Left ventricle myocardium inferior (tissue), 1 donor: ENCODE measurements at regions not wholly inside any gene's neighbourhood (a gene's known extent, or its start where the extent isn't known, plus 50 kb on each side); places are given as distances from the start of the nearest gene placed in this dataset.

Source experiments
- DNase-seq: peaks from one replicate; pipeline ENCODE4 v3.0.0-alpha.2; 2020
- H3K27ac ChIP-seq: fragments of 200-600 bp; replicated peaks from 2 replicates; pipeline ENCODE4 v1.8.0; 2021
- H3K27me3 ChIP-seq: fragments of 200-600 bp; 2 replicates; pipeline ENCODE4 v1.8.0; 2021; ENCODE audit warnings: low read depth
- H3K36me3 ChIP-seq: fragments of 200-600 bp; 2 replicates; pipeline ENCODE4 v1.8.0; 2021
- H3K4me1 ChIP-seq: fragments of 200-600 bp; 2 replicates; pipeline ENCODE4 v1.8.0; 2021
- H3K4me3 ChIP-seq: fragments of 200-600 bp; 2 replicates; pipeline ENCODE4 v1.8.0; 2021; ENCODE audit warnings: mild to moderate bottlenecking, moderate library complexity
- H3K9me3 ChIP-seq: fragments of 200-600 bp; replicated peaks from 2 replicates; pipeline ENCODE4 v1.8.0; 2021
- intact Hi-C: fragments of 100-400 bp; cut with micrococcal nuclease; formaldehyde crosslinking; loops from one replicate; pipeline ENCODE4 v1.11.0; 2022
- TF ChIP-seq, protein P1 (sequence below): fragments of 200-600 bp; IDR thresholded peaks from 2 replicates; pipeline ENCODE4 v1.8.0; 2021; ENCODE audit warnings: antibody characterized with exemption, mild to moderate bottlenecking, borderline replicate concordance
- donor health status: DM: no; HTN: yes; CAD: no; lungs with severe emphysema.

DNA sequence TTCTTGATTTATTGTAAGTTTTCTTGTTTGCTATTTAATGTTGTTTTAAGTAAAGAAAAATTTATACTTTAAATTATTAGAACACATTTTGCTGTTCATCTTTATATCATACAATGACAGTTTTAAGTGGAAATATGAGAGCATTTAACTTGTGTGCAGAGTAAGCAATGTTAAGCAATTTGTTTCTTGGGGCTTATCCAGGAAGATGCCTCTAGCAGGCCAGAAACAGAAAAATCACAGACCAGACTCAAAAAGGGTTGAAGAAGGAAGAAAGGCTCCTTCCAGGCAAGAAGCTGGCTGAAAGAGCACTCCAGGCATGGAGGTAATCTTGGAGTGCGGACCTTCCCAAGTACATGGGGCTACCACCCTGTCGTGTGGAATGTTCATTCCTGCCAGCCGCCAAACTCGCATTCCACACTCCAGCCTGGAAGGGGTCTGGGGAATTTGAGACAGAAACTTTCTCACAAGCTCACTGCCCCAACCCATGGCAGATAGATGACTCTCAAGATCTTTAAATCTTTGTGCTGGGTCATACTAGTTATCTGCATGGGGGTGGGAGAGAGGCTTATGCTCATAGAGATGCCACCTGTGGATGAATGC is 1521.3 kb upstream of the AGA start:
- TF ChIP-seq, protein P1, sequence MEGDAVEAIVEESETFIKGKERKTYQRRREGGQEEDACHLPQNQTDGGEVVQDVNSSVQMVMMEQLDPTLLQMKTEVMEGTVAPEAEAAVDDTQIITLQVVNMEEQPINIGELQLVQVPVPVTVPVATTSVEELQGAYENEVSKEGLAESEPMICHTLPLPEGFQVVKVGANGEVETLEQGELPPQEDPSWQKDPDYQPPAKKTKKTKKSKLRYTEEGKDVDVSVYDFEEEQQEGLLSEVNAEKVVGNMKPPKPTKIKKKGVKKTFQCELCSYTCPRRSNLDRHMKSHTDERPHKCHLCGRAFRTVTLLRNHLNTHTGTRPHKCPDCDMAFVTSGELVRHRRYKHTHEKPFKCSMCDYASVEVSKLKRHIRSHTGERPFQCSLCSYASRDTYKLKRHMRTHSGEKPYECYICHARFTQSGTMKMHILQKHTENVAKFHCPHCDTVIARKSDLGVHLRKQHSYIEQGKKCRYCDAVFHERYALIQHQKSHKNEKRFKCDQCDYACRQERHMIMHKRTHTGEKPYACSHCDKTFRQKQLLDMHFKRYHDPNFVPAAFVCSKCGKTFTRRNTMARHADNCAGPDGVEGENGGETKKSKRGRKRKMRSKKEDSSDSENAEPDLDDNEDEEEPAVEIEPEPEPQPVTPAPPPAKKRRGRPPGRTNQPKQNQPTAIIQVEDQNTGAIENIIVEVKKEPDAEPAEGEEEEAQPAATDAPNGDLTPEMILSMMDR: no peak
- Histone ChIP-seq H3K27ac (no peak overlapping the region), H3K27me3 (no peaks in the 10 kb centered on the region), H3K36me3 (no peaks in the 10 kb centered on the region), H3K9me3 (no peaks in the 10 kb centered on the region), H3K4me1 (no peaks in the 10 kb centered on the region), H3K4me3 (no peak overlapping the region)
- no peak for DNase-seq
- intact Hi-C loops: no loop called here

DNA sequence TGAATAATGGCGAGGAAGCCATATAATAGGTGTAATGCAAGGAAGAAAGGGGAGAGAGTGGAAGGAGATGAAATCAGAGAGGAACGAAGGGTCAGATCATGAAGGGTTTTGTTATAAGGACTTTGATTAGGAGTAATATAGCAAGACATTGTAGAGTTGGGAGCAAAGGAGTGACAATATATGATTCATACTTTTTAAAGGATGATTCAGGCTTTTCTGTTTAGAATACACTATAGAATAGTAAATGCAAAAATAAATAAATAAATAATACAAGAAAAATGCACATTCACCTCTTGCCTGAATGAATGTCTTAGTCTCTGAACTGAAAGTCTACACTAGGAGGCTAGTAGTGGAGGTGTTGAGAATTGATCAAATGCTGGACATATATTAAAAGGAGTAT is 1524.4 kb upstream of the AGA start:
- DNase-seq: no peak
- intact Hi-C loops: no loop called here
- H3K4me3 ChIP-seq: no peak overlapping the region
- TF ChIP-seq, protein P1: no peak
- H3K36me3 ChIP-seq: no peaks in the 10 kb centered on the region
- H3K27me3 ChIP-seq: no peaks in the 10 kb centered on the region
- H3K4me1 ChIP-seq: no peaks in the 10 kb centered on the region
- H3K27ac ChIP-seq: no peak overlapping the region
- H3K9me3 ChIP-seq: no peaks in the 10 kb centered on the region

DNA sequence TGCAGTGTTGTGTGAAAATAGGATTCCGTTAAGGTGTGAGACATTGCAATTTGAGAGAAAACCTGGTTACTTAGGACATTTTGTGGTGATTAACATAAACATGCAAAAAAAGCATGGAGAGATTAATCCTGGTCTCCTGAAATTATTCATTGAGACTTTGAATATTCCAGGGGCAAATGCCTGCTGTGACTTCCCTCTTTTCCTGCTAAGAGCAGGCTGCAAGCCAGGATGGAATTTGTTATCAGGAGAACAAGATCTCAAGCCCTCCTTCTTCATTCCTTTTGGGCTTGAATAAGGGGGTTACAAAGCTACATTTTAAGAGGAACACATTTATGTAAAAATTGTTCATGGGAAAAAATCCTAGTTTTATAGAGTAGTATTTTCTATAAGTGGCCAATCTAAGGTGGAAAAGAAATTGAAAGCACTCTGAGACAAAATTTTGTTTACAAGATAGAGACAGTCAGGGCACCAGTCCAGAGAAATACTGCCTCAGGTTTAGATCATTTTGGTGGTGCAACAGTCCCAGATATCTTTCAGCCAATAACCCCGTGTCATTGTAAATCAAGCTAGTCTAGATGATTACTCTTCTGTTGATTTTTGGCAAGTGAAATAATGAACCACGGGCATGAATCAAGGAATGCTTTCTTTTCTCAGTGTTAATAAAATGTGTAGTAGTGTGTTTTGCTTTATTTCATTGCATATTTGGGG is 1528.3 kb upstream of the AGA start:
- Histone ChIP-seq H3K27ac (no peak overlapping the region), H3K27me3 (no peaks in the 10 kb centered on the region), H3K9me3 (no peaks in the 10 kb centered on the region), H3K36me3 (no peaks in the 10 kb centered on the region), H3K4me1 (no peaks in the 10 kb centered on the region), H3K4me3 (no peak overlapping the region)
- DNase-seq: no peak
- intact Hi-C loops: no loop called here
- TF ChIP-seq, protein P1: no peak

DNA sequence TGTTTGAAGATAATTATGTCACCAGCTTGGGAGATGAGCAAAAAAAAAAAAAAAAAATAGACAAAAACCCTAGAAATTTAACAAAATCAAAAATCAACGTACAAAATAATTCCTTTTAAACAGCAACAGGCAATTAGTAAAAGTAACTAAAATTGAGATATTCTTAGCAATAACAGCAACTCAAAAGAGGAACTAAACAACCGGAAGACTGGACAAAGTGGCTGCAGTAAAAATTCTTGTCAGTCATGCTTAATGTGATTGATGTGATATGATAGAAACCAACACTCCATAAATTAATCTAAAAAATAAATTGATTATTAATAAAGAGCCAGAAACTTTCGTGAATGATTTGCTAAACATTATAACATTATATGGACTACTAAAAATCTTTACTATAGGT is 1534.6 kb upstream of the AGA start:
- Histone ChIP-seq H3K27ac (no peak overlapping the region), H3K27me3 (no peaks in the 10 kb centered on the region), H3K4me1 (no peaks in the 10 kb centered on the region), H3K9me3 (no peaks in the 10 kb centered on the region), H3K4me3 (no peak overlapping the region), H3K36me3 (no peaks in the 10 kb centered on the region)
- intact Hi-C loops: no loop called here
- no peak for DNase-seq
- TF ChIP-seq, protein P1: no peak

DNA sequence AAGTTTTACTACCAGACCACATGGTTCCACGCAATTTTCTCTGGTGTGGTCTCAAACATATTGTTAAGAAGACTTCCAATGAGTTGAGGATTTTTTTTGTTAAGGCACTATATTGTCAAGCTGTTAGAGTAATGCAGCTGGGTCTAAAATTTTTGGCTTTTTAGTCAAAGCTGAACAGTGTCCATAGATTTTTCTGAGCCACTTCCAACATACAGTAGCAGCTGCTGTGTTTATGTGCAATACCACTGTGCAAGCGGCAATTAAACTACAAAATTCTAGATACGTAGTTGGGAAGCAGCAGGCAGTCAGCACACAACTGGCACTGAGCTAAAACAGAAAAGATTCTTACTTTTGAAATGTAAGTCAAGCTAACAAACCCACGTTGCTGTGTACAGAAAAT is 1551.1 kb upstream of the AGA start:
- Histone ChIP-seq H3K36me3 (no peaks in the 10 kb centered on the region), H3K4me1 (no peaks in the 10 kb centered on the region), H3K27me3 (no peaks in the 10 kb centered on the region), H3K9me3 (no peaks in the 10 kb centered on the region), H3K27ac (no peak overlapping the region), H3K4me3 (no peak overlapping the region)
- DNase-seq: no peak
- intact Hi-C loops: no loop called here
- TF ChIP-seq, protein P1: no peak
